NCI-H128 (cell line): ENCODE measurements at regions not wholly inside any gene's neighbourhood (a gene's known extent, or its start where the extent isn't known, plus 50 kb on each side); places are given as distances from the start of the nearest gene placed in this dataset.
"Not testable (repeated sequence)": the region's sequence is repeated elsewhere in the genome, so short reads cannot be mapped to it uniquely, and the experiment has no call there.

Experiments
- DNase-seq: peaks from one replicate; lab custom pipeline; 2025; ENCODE audit not compliant: unreplicated experiment; lab: John Stamatoyannopoulos, UW

DNA sequence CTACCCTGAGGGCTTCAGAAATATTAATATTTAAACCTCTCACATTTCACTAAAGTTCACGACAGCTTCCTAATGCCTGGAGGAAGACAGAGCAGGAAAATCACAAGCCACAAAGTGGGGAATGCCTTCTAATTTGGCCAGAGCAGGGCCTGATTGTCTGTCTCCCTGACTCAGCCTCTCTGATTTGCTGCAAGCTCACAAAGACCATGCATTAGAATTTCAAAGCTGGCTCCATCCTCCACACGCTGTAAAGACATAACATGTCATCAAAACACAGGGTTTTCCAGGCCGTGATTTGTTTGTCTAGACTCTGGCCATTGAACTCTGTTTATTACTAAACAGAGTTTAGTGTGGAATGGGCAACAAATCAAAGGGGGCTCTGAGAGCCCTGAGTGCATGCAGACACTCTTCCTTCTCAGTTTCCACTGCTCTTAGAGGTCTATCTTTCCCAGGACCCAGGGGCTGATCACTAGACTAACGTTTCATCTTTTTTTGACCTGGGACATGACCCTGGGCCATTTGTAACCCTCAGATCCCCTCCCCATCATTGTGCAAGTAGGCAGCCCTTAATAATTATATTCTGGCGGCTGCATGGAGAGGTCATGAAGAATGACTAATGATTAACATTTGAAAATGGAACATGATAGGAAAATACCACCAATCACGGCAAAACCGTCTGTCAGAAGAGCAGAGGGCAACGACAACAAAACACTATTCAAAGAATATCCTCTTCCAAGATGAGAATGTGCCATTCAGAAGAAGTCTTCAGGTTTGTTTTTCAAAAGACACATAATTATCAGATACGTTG is 140.2 kb downstream of the ENC1 start:
- no peak for DNase-seq

DNA sequence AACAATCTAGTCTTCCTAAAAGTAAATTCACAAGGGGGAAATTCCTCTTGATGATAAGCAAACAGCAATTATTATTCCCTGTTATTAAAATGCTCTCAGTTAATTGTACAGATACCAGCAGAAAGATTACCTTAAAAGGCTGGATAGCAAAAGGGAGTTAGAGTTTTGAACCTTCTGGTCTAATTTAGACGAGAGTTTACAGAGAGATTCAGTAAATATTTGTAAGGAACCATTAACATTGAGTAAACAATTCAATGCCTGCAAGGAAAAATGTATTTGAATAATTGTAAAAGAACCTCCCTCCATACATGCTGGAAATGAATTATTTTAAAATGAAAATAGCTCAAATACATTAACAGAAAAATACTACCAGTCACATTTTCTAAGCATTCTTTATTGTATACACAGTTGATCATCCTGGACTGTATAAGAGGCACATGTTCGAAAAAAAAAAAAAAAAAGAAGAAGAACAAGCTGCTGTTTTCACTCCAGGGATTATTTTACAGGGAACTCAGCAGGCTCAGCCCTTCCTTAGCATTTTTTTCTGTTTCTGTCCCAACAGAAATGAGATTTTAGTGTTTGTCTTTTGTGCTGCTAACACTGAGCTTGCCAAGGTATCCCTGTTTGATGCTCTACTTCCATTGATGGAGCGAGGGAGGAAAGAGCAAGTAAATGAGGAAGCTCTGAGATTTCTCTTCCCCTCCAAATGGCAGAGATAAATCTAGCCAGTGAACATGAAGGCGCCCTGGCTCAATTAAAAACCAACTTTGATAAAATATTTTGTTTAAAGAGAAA is 141.1 kb downstream of the ENC1 start:
- no peak for DNase-seq

DNA sequence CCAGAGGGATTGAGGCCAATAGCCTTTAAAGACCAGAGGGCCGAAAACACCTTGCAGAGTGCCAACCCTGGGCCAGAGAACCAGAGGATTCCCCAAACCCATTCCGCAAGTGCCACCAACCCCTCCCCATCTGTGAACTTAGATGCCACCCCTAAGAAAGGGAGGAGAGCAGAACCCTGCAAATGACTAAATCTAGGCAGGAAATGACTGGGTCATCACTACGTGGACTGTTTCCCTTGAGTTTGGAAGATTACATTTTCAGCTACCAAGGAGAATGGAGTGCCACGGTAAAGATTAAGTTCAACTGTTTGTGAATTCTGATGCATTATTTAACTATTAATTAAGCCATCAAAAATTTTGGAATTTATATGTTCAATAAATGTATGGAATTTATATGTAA is 142.8 kb downstream of the ENC1 start:
- no peak for DNase-seq

DNA sequence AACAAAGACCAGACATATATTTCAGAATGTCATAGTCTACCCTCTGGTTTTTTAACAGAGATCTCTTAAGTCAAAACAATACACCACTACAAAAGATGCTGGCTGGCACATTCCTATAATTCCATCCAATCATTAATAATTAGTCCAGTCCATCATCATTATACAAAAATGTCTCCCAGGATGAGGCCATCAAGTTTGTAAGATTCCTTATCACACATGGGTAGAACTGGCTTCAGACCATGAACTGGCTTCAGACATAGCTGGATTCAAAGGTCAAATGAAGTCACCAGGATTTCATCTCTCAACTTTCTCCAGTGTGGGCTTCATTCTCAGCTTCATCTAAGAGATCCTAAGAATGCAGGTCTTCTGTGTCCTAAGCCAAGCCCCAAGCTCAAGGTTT is 147.1 kb downstream of the ENC1 start:
- DNase-seq, result no peak

DNA sequence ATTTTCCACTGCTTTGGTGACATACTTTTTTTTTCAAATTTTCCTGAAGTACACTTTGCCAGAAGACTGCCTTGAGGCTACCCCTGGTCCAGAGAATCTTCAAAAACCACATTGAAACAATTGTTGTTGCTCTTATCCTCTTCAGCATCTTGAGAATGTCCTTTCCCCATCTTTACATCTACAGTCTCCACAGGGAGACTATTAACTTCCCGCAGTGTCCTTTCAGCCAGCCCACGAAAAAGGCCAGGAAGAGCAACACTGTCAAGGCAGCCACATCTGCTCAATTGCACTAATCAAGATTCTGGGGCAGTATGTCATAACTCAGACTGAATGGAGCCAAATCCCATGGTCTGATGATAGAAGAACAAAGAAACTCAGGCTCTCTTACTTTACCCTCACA is 148.3 kb downstream of the ENC1 start:
- no peak for DNase-seq

DNA sequence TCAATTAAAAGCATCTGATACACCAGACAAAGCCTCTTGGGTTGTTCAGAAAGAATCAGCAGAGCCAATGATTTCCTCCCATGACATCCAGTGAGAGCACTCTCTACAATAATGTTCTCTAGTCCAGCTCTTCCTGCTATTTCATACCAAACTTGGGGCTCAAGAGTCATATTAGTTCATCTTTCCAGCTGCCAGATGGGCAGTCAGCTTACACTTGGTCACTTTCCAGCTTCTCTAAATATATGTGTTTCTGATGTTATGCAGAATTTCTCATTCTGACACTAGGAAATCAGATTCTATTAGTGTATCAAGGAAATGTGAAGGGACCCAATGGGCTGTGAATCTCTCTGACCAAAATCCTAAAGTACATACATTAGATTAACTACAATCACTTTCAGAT is 148.9 kb downstream of the ENC1 start:
- no peak for DNase-seq

DNA sequence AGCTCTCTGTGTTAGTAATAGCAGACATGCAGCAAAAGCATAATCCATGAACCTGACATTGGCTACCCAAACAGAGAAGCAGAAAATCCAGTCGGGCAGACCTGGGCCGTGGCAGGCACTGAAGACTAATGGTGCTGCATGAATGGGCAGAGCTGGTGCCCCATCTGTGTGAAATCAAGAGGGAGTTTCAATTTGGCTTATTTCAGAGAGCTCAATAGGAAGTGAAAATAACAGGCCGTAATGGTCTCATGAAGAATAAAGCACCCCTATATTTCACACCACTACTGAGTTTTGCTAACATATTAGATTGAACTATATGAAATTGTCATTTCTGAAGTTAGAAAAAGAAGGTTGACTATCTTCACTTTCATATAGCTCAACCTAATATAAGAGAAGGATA is 149.7 kb downstream of the ENC1 start:
- no peak for DNase-seq

DNA sequence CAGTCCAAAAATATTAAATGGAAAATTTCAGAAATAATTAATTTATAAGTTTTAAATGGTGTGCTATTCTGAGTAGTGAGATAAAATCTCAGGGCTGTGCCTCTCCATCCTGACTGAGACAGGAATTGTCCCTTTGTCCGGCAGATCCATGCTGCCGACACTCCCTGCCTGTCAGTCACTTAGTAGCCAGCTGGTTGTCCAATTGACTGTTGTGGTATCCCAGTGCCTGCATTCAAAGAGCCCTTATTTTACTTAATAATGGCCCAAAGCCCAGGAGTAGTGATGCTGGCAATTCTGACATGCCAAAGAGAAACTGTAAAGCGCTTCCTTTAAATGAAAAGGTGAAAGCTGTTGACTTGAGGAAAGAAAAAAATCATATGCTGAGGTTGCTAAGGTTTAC is 157.5 kb downstream of the ENC1 start:
- no peak for DNase-seq

DNA sequence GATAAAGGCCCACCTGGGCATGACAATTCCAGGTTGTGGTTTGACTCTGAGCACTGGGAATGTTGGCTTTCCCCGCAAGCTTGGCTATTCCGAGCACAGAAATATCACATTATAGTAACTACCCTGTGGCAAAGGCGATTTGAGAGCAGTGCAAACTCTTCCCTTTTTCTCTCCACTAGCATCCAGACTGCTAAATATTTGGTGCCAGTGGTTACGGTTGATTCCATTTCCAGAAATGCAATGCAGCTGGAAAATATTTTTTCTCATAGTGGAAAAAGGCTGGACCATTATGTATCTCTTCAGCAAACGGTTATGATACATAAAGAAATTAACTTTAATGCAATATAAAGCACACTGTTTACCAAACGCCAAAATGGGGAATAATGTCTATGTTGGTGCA is 158.0 kb downstream of the ENC1 start:
- no peak for DNase-seq

DNA sequence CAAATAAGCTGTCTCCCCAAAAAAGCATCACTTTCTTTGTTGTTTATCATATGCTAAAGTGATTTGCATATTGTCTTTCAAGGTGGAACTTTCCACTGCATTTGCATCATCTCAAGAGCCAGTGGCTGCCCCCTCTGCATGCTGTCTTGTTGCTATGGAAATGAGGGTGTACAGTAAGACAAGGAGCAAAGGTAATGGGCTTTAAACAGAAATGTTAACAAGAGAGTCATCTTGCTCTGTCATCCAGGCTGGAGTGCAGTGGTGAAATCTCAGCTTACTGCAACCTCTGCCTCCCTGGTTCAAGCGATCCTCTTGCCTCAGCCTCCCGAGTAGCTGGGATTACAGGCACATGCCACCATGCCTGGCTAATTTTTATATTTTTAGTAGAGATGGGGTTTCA is 159.2 kb downstream of the ENC1 start:
- not testable (repeated sequence) for DNase-seq

DNA sequence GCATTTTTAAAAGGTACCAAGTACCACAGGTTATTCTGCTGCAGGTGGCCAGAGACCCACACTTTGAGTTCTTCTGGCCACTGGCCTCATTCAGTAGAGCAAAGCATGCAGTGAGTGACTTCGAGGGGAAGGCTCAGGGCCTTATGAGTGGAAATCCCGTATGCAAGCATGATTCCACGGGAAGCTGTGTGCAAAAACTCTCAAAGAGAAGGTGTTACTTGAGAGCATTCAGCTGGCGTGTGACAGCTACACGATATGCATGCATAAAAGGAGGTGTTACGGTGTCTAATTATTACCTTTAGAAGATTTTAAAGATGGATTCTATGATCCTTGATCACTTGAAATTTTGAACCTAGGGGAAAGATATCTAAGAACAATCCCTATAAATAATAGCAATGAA is 160.3 kb downstream of the ENC1 start:
- DNase-seq, result no peak

DNA sequence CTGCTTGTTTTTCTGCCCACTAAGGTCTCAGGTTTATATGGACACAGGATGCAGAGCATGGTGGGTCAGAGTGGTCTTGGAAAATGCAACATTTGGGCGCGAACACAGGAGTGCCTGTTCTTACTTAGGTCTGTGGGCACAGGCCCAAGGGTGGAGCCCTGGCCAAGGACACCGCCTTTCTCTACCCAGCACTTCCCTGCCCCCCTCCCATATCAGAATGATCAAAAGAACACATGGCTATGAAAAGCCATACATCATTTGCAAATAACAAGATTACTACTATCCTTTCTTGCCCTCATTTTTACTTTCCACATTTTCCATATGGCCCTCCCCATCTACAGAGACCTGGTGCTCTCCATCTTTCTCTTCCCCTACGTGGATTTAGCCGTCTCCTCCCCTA is 162.2 kb downstream of the ENC1 start:
- no peak for DNase-seq

DNA sequence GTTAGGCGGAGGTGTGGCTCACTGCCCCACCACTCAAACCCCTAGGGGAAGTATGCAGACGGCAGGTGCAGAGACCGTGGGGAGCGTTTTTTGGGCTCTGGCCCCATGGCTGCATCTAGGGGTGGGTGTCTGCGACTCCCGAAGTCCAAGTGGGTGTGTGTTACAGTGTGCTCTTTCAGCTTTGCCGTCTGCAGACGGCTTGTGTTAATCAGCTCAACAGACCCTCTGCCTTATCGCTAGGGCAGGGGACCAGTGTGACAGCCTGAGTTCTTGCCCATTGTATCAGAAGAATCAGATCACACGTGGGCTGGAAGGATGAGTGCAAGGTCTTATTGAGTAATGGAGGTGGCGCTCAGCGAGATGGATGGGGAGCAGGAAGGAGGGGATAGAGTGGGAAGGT is 162.8 kb downstream of the ENC1 start:
- no peak for DNase-seq

DNA sequence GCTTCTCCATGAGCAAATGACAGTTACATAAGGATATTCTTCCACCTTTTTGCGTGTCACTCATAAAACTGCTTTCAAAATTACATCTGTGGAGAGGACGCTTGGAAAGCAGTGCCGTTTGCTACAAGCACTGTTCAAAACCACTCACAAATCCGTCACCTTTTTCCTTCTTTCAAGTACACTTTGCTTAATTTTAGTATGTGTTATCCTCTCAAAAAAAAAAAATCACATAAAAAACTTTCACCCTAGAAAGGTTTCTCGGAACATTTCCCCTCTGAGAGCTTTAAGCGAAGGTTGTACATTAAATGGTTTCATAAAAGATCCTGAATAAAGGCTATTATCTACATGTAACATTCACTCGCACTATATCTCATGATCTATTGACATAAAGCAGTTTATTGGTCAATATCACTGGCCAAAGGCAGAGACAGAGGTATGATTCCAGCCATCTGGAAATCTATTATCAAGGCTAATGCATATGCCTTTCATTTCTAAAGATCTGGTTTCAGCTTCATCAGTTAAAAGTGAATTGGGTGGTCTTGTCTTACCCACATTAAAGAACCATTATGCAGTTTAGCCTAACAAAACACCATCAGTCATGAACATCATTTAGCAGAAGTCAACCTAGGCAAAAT is 163.6 kb downstream of the ENC1 start:
- no peak for DNase-seq

DNA sequence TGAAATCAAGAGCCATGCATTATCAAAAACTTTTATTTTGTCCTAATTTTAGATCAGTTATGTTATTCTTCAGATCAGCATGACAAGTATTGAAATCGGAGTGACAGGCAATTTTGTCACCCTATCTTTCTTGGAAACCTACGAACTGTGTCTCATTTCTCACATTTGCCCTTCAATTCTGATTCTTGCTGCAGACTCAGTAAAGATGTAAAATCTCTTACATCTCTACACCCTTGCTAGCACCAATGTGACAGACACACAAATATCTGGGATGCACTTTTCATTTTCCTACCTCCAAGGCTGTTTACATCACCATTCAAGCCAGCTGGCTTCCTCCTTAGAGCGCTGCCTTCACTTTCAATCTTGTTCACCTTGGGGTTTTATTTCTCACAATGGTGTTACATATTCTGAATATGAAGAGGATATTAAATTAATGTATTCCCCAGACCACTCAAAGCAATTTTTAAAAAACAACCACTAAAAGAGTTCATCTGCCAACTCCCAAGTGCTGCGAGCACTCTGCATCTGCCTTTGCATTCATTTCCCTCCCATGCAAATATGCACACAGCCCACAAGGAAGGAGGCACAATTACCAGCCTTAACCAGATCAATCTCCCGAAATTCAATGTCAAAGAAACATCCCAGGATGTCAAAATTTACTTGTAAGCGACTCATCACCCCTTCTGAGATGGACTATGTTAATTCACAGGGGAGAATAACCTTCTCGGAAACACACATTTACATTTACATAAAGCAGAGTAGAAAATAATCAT is 164.3 kb downstream of the ENC1 start:
- DNase-seq, result no peak

DNA sequence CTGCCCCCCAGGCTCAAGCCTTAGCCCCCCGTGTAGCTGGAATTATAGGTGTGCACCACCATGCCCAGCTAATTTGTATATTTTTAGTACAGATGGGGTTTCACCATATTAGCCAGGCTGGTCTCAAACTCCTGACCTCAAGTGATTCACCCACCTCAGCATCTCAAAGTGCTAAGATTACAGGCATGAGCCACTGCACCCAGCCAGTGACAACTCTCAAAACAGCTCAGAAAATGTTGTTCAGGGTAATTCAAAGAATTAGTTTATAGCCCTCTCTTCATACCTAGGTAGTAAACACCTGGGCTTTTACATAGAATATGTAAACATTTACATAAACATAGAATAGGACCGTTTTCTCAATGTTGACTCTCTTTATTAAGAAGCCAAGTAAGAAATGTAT is 168.7 kb downstream of the ENC1 start:
- no peak for DNase-seq

DNA sequence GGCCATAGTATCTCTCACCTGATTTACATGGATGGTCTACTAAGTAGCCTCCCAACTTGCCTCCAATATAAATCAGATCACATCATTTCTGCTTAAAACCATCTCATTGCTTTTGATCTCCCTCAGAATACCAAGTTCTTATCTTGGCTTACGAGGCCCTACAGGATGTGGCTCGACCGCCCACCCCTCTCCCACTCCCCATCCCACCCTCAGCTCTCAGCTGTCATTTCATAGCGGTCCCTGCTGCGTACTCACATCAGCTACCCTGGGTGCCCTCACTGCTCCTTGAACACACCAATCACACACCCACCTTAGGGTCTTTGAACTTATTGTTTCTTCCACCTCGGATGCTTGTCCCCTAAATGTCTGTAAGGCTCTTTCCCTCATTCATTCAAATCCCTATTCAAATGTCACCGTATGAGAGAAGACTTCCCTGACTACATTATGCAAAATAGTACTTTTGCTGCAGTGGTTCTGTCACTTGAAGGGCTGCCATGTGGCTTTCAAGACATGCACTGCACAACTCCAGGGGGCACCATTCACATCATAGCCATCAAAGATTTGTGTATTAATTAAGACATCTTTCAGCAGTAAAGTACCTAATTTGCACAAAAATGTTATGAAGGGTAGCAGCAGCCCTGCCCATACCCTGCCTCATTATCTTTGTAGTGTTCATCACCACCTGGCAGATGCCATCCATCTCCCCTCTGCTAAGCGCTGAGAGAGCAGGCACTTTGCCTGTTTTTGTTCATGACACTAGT is 171.1 kb downstream of the ENC1 start:
- no peak for DNase-seq

DNA sequence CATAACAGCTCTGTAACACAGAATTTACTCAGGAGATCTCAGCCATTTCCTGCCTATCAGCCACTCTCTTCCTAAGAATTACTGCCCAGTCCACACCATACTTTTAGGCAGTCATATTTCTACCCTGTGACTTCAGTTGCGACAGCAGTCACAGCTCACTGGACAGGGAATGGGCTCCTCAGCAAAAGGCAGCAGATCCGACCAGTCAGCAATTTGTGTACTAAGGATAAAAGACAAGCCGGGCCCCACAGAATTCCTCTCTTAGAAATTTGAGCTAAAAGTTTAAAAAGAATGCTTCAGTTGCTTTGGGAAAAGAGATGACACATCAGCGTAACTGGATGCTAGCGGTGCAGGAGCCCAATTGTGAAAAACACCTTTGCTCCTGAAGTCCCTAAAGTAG is 172.1 kb downstream of the ENC1 start:
- no peak for DNase-seq

DNA sequence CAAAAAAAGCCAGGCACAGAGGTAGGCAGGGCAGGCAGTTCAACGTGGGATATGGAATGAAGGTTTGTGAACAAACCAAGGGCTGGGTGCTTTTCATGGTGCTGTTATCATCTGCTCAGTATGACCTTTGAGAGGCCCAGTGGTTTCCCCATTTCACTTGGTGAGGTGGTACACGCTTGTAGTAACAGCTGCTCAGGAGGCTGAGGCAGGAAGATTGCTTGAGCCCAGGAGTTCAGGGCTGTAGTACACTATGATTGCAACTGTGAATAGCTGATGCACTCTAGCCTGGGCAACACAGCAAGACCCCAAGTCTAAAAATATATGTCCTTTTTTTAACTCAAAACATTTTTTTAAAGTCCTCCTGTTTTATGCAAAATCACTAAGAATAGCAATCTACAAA is 174.8 kb downstream of the ENC1 start:
- DNase-seq, result no peak

DNA sequence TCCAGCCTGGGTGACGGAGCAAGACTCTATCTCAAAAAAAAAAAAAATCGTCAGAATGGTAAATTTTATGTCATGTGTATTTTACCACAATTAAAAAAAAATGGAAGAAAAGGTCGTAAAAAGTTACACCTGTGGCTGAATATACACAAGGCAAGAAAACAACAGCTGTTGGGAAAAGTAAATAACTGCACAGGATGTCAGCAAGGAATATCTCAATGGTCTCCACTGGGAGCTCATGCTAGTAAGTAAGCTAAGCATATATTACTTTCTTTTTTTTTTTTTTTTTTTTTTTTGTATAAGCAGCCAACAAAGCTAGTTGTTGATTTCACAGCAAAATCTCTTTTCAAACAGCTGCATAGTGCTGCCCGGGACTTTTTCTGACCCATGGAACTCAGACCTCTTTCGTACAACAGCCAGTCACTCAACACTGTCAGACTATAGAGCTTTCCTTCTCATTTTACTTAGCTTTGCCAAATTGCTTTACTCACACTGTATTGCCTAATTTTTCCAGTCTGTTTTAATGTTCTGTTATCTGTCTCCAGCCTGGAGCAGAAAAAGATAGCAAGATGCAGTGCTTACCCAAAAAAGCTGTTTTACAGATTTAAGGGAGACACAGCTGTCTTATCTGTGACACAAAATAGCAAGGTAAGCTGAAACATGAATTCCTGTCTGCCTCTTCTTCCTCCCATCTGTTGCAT is 175.9 kb downstream of the ENC1 start:
- DNase-seq, result no peak
